Right atrium auricular region (tissue), 2 donors: ENCODE measurements at regions not wholly inside any gene's neighbourhood (a gene's known extent, or its start where the extent isn't known, plus 50 kb on each side); places are given as distances from the start of the nearest gene placed in this dataset.
A peak's percentile ranks its signal among the peaks of the same experiment; 100 is the strongest.
"Not testable (repeated sequence)": the region's sequence is repeated elsewhere in the genome, so short reads cannot be mapped to it uniquely, and the experiment has no call there.

ENCODE experiments used
- DNase-seq: peaks from one replicate; pipeline ENCODE4 v3.0.0-alpha.2; 2019; ENCODE audit warnings: low spot score
- H3K27ac ChIP-seq, 2 donors: fragments of 200-600 bp; sonication (generic); 1 replicate in 1 of 2; 2 replicates in 1 of 2; pipeline ENCODE4 v1.5.1; 2016 to 2019
- H3K27me3 ChIP-seq, 2 donors: fragments of 200-600 bp; sonication (generic); one replicate each; pipeline versions ENCODE4 v1.5.1 to v1.6.0; 2017 to 2019
- H3K36me3 ChIP-seq: fragments of 200-600 bp; sonication (generic); one replicate; pipeline ENCODE4 v1.5.1; 2016
- H3K4me1 ChIP-seq, 2 donors: fragments of 200-600 bp; sonication (generic); one replicate each; pipeline versions ENCODE4 v1.5.1 to v1.6.0; 2017 to 2019
- H3K4me3 ChIP-seq, 2 donors: fragments of 200-600 bp; sonication (generic); 1 replicate in 1 of 2; 2 replicates in 1 of 2; pipeline ENCODE4 v1.5.1; 2017 to 2019; ENCODE audit warnings: mild to moderate bottlenecking in 1 of 2, moderate library complexity in 1 of 2
- H3K9me3 ChIP-seq, 2 donors: fragments of 200-600 bp; sonication (generic); one replicate each; pipeline ENCODE4 v1.5.1; 2019
- CTCF ChIP-seq, 2 donors: fragments of 200-600 bp; sonication (generic); IDR thresholded peaks; one replicate each; pipeline ENCODE4 v1.5.1; 2019; ENCODE audit warnings: antibody characterized with exemption in 2 of 2

GRCh38 chr3:104245981-104246380 is 1120.7 kb upstream of the ALCAM start:
- H3K4me1 ChIP-seq, result no peaks in the 10 kb centered on the region
- H3K36me3 ChIP-seq, result no peaks in the 10 kb centered on the region
- peaks cover 0 to 12% of the 10 kb centered on the region in 2 donors for H3K9me3 ChIP-seq
- no peak for DNase-seq
- no peak overlapping the region for H3K4me3 ChIP-seq
- no peak overlapping the region for H3K27ac ChIP-seq
- no peak for TF ChIP-seq CTCF (IDR thresholded peaks at IDR 0.05)
- H3K27me3 ChIP-seq, result no peaks in the 10 kb centered on the region

DNA sequence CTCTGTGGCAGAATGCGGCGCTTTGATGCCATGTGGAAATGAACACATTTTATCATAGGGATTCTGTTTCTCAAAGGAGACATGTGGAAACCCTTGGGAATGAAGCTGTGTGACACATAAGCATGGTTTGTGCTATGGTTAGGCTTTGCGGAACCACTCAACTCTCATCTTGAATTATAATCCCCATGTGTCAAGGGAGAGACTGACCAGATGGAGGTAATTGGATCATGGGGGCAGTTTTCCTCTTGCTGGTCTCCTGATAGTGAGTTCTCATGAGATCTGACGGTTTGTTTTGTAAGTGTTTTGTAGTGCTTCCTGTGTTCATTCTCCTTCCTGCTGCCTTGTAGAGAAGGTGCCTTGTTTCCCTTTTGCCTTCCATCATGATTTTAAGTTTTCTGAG is 1109.2 kb upstream of the ALCAM start:
- Histone ChIP-seq H3K27ac (no peak overlapping the region), H3K27me3 (no peaks in the 10 kb centered on the region), H3K4me3 (no peak overlapping the region), H3K9me3 (no peaks in the 10 kb centered on the region), H3K36me3 (no peaks in the 10 kb centered on the region), H3K4me1 (no peaks in the 10 kb centered on the region)
- TF ChIP-seq CTCF (IDR thresholded peaks at IDR 0.05), result no peak
- no peak for DNase-seq

DNA sequence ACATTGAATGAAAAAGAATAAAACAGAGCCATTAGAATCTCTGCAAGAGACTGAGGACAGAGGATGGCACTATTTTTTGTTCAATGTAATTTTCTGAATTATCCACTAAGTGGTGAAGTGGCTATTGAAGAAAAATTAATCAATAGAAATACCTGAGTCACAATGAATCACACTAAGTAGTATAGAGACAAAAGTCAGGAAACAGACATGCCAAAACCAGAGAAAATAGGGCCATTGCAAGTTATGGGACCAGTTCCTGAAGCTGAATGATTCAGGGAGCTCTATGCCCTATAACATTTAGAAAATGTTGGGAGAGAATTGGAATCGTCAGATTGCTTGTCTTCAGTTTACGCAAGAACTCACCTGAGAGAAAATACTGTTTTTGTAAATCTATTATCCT is 1103.2 kb upstream of the ALCAM start:
- Histone ChIP-seq H3K9me3 (no peaks in the 10 kb centered on the region), H3K27me3 (no peaks in the 10 kb centered on the region), H3K4me1 (no peaks in the 10 kb centered on the region), H3K27ac (no peak overlapping the region), H3K4me3 (no peak overlapping the region), H3K36me3 (no peaks in the 10 kb centered on the region)
- no peak for TF ChIP-seq CTCF (IDR thresholded peaks at IDR 0.05)
- DNase-seq, result no peak

DNA sequence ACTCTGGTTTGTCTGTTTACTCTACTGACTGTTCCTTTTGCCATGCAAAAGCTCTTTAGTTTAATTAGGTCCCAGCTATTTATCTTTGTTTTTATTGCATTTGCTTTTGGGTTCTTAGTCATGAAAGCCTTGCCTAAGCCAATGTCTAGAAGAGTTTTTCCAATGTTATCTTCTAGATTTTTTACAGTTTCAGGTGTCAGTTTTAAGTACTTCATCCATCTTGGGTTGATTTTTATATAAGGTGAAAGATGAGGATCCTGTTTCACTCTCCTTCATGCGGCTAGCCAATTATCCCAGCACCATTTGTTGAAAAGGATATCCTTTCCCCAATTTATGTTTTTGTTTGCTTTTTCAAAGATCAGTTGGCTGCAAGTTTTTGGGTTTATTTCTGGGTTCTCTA is 1100.5 kb upstream of the ALCAM start:
- H3K9me3 ChIP-seq, H3K27ac ChIP-seq, H3K4me1 ChIP-seq, H3K4me3 ChIP-seq, H3K36me3 ChIP-seq, H3K27me3 ChIP-seq, DNase-seq: not testable (repeated sequence)

DNA sequence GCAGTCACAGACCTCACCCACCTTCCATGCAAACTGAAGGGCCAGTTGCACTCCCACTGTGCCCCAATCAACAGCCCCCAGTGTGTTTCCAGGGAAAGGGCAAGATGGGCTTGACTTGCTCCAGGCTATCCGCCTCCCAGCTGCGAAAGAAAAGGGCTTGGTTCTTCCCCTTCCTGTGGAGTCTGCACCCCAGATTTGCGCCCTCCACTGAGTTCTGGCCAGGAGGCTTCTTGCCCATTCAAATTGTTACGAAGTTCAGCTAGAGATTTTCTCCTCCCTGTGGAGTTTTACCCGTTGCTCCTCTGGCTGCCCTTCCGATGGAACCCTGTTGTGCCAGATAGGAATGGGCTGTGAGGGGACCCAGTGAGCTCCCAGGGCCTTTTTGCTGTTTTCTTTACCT is 1096.9 kb upstream of the ALCAM start:
- H3K4me1 ChIP-seq, result no peaks in the 10 kb centered on the region
- H3K36me3 ChIP-seq, result no peaks in the 10 kb centered on the region
- peaks cover 4% of the 10 kb centered on the region in 2 donors for H3K9me3 ChIP-seq
- no peak overlapping the region for H3K27ac ChIP-seq
- H3K4me3 ChIP-seq, result no peak overlapping the region
- no peak for TF ChIP-seq CTCF (IDR thresholded peaks at IDR 0.05)
- H3K27me3 ChIP-seq, result no peaks in the 10 kb centered on the region
- DNase-seq, result no peak

- Histone ChIP-seq H3K4me1 (no peaks in the 10 kb centered on the region), H3K4me3 (no peak overlapping the region), H3K9me3 (peaks cover 4 to 25% of the 10 kb centered on the region in 2 donors), H3K36me3 (no peaks in the 10 kb centered on the region), H3K27ac (no peak overlapping the region), H3K27me3 (no peaks in the 10 kb centered on the region)
- DNase-seq, result no peak
- peak in 1 of 2 donors; percentile 68 for TF ChIP-seq CTCF (IDR thresholded peaks at IDR 0.05)
Measured at GRCh38 chr3:104273046-104273649, 1093.6 kb upstream of the ALCAM start.
